ENCODE measurements at regions not wholly inside any gene's neighbourhood (a gene's known extent, or its start where the extent isn't known, plus 50 kb on each side); places are given as distances from the start of the nearest gene placed in this dataset.

- H3K4me1 Mint-ChIP-seq: peaks cover 14% of the 10 kb centered on the region
- CTCF ChIA-PET: no interaction called here
- peaks cover 1% of the 10 kb centered on the region for H3K27me3 Mint-ChIP-seq
- H3K9me3 Mint-ChIP-seq: peaks cover 2% of the 10 kb centered on the region
- H3K36me3 Mint-ChIP-seq (ENCODE audit: low read depth): no peaks in the 10 kb centered on the region
- POLR2A ChIA-PET: no interaction called here
- H3K4me3 Mint-ChIP-seq: no peak overlapping the region
- H3K27ac Mint-ChIP-seq: no peak overlapping the region
- no peak for DNase-seq
Observed at GRCh38 chr5:133700251-133700650, 87.9 kb upstream of the FSTL4 start.

GRCh38 chr5:133698646-133699526 is 86.5 kb upstream of the FSTL4 start:
- no peak overlapping the region for H3K4me3 Mint-ChIP-seq
- ChIA-PET CTCF (no interaction called here), POLR2A (no interaction called here)
- no peaks in the 10 kb centered on the region for H3K36me3 Mint-ChIP-seq (ENCODE audit: low read depth)
- DNase-seq: no peak
- peaks cover 6% of the 10 kb centered on the region for H3K27me3 Mint-ChIP-seq
- peaks cover 2% of the 10 kb centered on the region for H3K9me3 Mint-ChIP-seq
- H3K4me1 Mint-ChIP-seq: peaks cover 21% of the 10 kb centered on the region
- no peak overlapping the region for H3K27ac Mint-ChIP-seq

GRCh38 chr5:133698259-133698554 is 85.9 kb upstream of the FSTL4 start:
- Mint-ChIP-seq H3K4me1 (peaks cover 21% of the 10 kb centered on the region), H3K4me3 (no peak overlapping the region), H3K9me3 (peaks cover 2% of the 10 kb centered on the region), H3K36me3 (ENCODE audit: low read depth) (no peaks in the 10 kb centered on the region), H3K27ac (no peak overlapping the region), H3K27me3 (peaks cover 6% of the 10 kb centered on the region)
- no peak for DNase-seq
- CTCF ChIA-PET: no interaction called here
- POLR2A ChIA-PET: no interaction called here

- POLR2A ChIA-PET: no interaction called here
- no peaks in the 10 kb centered on the region for H3K36me3 Mint-ChIP-seq (ENCODE audit: low read depth)
- no peak for DNase-seq
- no peak overlapping the region for H3K27ac Mint-ChIP-seq
- CTCF ChIA-PET: no interaction called here
- H3K4me3 Mint-ChIP-seq: no peak overlapping the region
- peaks cover 21% of the 10 kb centered on the region for H3K4me1 Mint-ChIP-seq
- peaks cover 2% of the 10 kb centered on the region for H3K9me3 Mint-ChIP-seq
- peaks cover 9% of the 10 kb centered on the region for H3K27me3 Mint-ChIP-seq
Observed at GRCh38 chr5:133697536-133698258, 85.4 kb upstream of the FSTL4 start.

- H3K27me3 Mint-ChIP-seq: peaks cover 10% of the 10 kb centered on the region
- ChIA-PET CTCF (no interaction called here), POLR2A (no interaction called here)
- no peak for DNase-seq
- H3K4me3 Mint-ChIP-seq: no peak overlapping the region
- H3K36me3 Mint-ChIP-seq (ENCODE audit: low read depth): no peaks in the 10 kb centered on the region
- no peak overlapping the region for H3K27ac Mint-ChIP-seq
- peaks cover 21% of the 10 kb centered on the region for H3K4me1 Mint-ChIP-seq
- peaks cover 2% of the 10 kb centered on the region for H3K9me3 Mint-ChIP-seq
Observed at GRCh38 chr5:133696782-133697507, 84.6 kb upstream of the FSTL4 start.

GRCh38 chr5:133696006-133696584 is 83.8 kb upstream of the FSTL4 start:
- DNase-seq: no peak
- Mint-ChIP-seq H3K4me1 (peaks cover 21% of the 10 kb centered on the region), H3K36me3 (ENCODE audit: low read depth) (no peaks in the 10 kb centered on the region), H3K9me3 (peaks cover 2% of the 10 kb centered on the region), H3K27me3 (peaks cover 14% of the 10 kb centered on the region), H3K4me3 (no peak overlapping the region), H3K27ac (no peak overlapping the region)
- CTCF ChIA-PET: no interaction called here
- POLR2A ChIA-PET: no interaction called here

GRCh38 chr5:133694181-133694831 is 82.0 kb upstream of the FSTL4 start:
- Mint-ChIP-seq H3K9me3 (no peaks in the 10 kb centered on the region), H3K27me3 (peaks cover 19% of the 10 kb centered on the region), H3K27ac (no peak overlapping the region), H3K4me3 (no peak overlapping the region), H3K4me1 (peaks cover 14% of the 10 kb centered on the region), H3K36me3 (ENCODE audit: low read depth) (no peaks in the 10 kb centered on the region)
- ChIA-PET CTCF (no interaction called here), POLR2A (no interaction called here)
- no peak for DNase-seq

GRCh38 chr5:133691448-133691847 is 79.1 kb upstream of the FSTL4 start:
- peaks cover 11% of the 10 kb centered on the region for H3K4me1 Mint-ChIP-seq
- no peak overlapping the region for H3K27ac Mint-ChIP-seq
- no peak overlapping the region for H3K4me3 Mint-ChIP-seq
- H3K27me3 Mint-ChIP-seq: peaks cover 26% of the 10 kb centered on the region
- ChIA-PET CTCF (no interaction called here), POLR2A (no interaction called here)
- no peaks in the 10 kb centered on the region for H3K36me3 Mint-ChIP-seq (ENCODE audit: low read depth)
- no peak for DNase-seq
- no peaks in the 10 kb centered on the region for H3K9me3 Mint-ChIP-seq

- no peak overlapping the region for H3K4me3 Mint-ChIP-seq
- H3K4me1 Mint-ChIP-seq: peaks cover 11% of the 10 kb centered on the region
- DNase-seq: no peak
- ChIA-PET POLR2A (no interaction called here), CTCF (no interaction called here)
- H3K27me3 Mint-ChIP-seq: peaks cover 26% of the 10 kb centered on the region
- no peaks in the 10 kb centered on the region for H3K9me3 Mint-ChIP-seq
- no peaks in the 10 kb centered on the region for H3K36me3 Mint-ChIP-seq (ENCODE audit: low read depth)
- H3K27ac Mint-ChIP-seq: no peak overlapping the region
Observed at GRCh38 chr5:133690746-133691145, 78.4 kb upstream of the FSTL4 start.

- ChIA-PET CTCF (no interaction called here), POLR2A (interaction anchor here (0.7 kb wide), 1 partner anchor 19 kb away, joined by 3 read pairs; no protein-coding TSS in a partner anchor)
- H3K36me3 Mint-ChIP-seq (ENCODE audit: low read depth): no peaks in the 10 kb centered on the region
- no peak overlapping the region for H3K4me3 Mint-ChIP-seq
- no peak overlapping the region for H3K27ac Mint-ChIP-seq
- H3K4me1 Mint-ChIP-seq: peaks cover 4% of the 10 kb centered on the region
- H3K9me3 Mint-ChIP-seq: no peaks in the 10 kb centered on the region
- peaks cover 20% of the 10 kb centered on the region for H3K27me3 Mint-ChIP-seq
- no peak for DNase-seq
Observed at GRCh38 chr5:133688391-133688790, 76.0 kb upstream of the FSTL4 start.

- POLR2A ChIA-PET: no interaction called here
- Mint-ChIP-seq H3K27me3 (peaks cover 16% of the 10 kb centered on the region), H3K9me3 (no peaks in the 10 kb centered on the region), H3K27ac (no peak overlapping the region), H3K4me3 (no peak overlapping the region), H3K36me3 (ENCODE audit: low read depth) (no peaks in the 10 kb centered on the region), H3K4me1 (peaks cover 4% of the 10 kb centered on the region)
- DNase-seq: no peak
- CTCF ChIA-PET: no interaction called here
Observed at GRCh38 chr5:133687212-133688061, 75.1 kb upstream of the FSTL4 start.

GRCh38 chr5:133686566-133686965 is 74.2 kb upstream of the FSTL4 start:
- Mint-ChIP-seq H3K4me3 (no peak overlapping the region), H3K27me3 (peaks cover 16% of the 10 kb centered on the region), H3K36me3 (ENCODE audit: low read depth) (no peaks in the 10 kb centered on the region), H3K9me3 (no peaks in the 10 kb centered on the region), H3K4me1 (peaks cover 8% of the 10 kb centered on the region), H3K27ac (no peak overlapping the region)
- CTCF ChIA-PET: no interaction called here
- POLR2A ChIA-PET: no interaction called here
- DNase-seq: no peak
